Brain pericyte (primary cell): ENCODE measurements at regions not wholly inside any gene's neighbourhood (a gene's known extent, or its start where the extent isn't known, plus 50 kb on each side); places are given as distances from the start of the nearest gene placed in this dataset.
"Not testable (repeated sequence)": the region's sequence is repeated elsewhere in the genome, so short reads cannot be mapped to it uniquely, and the experiment has no call there.

ENCODE experiments used
- DNase-seq: peaks from one replicate; pipeline ENCODE4 v3.0.0-alpha.2; 2012; ENCODE audit warnings: low read depth, low spot score

- DNase-seq: no peak
Measured at GRCh38 chr18:22504251-22505030, 86.7 kb upstream of the CTAGE1 start.

GRCh38 chr18:22505141-22505591, 87.5 kb upstream of the CTAGE1 start:
- DNase-seq: no peak

GRCh38 chr18:22507055-22507454, 89.3 kb upstream of the CTAGE1 start:
- no peak for DNase-seq

- DNase-seq: no peak
Measured at GRCh38 chr18:22509423-22509822, 91.7 kb upstream of the CTAGE1 start.

- no peak for DNase-seq
Measured at GRCh38 chr18:22510697-22511096, 93.0 kb upstream of the CTAGE1 start.

- DNase-seq: no peak
Measured at GRCh38 chr18:22513721-22514481, 96.2 kb upstream of the CTAGE1 start.

- DNase-seq: no peak
Measured at GRCh38 chr18:22514655-22515054, 96.9 kb upstream of the CTAGE1 start.

GRCh38 chr18:22515250-22515649, 97.5 kb upstream of the CTAGE1 start:
- no peak for DNase-seq

GRCh38 chr18:22517356-22517755, 99.6 kb upstream of the CTAGE1 start:
- no peak for DNase-seq

- no peak for DNase-seq
Measured at GRCh38 chr18:22521026-22521707, 103.5 kb upstream of the CTAGE1 start.

- no peak for DNase-seq
Measured at GRCh38 chr18:22523481-22523880, 105.8 kb upstream of the CTAGE1 start.

GRCh38 chr18:22524783-22525182, 107.1 kb upstream of the CTAGE1 start:
- DNase-seq: no peak

- DNase-seq: no peak
Measured at GRCh38 chr18:22525313-22525712, 107.6 kb upstream of the CTAGE1 start.

- no peak for DNase-seq
Measured at GRCh38 chr18:22525883-22526282, 108.2 kb upstream of the CTAGE1 start.

- DNase-seq: no peak
Measured at GRCh38 chr18:22528291-22528690, 110.6 kb upstream of the CTAGE1 start.

GRCh38 chr18:22534706-22535105, 117.0 kb upstream of the CTAGE1 start:
- DNase-seq: not testable (repeated sequence)

- no peak for DNase-seq
Measured at GRCh38 chr18:22536558-22536957, 118.8 kb upstream of the CTAGE1 start.

- DNase-seq: no peak
Measured at GRCh38 chr18:22538426-22538825, 120.7 kb upstream of the CTAGE1 start.

GRCh38 chr18:22539051-22539765, 121.5 kb upstream of the CTAGE1 start:
- DNase-seq: no peak

GRCh38 chr18:22541232-22541631, 123.5 kb upstream of the CTAGE1 start:
- no peak for DNase-seq

GRCh38 chr18:22542406-22542835, 124.7 kb upstream of the CTAGE1 start:
- DNase-seq: no peak

- DNase-seq: no peak
Measured at GRCh38 chr18:22543769-22544168, 126.1 kb upstream of the CTAGE1 start.
